Mucosa of descending colon (tissue), 3 donors: ENCODE measurements at regions not wholly inside any gene's neighbourhood (a gene's known extent, or its start where the extent isn't known, plus 50 kb on each side); places are given as distances from the start of the nearest gene placed in this dataset.

ENCODE experiments used
- ATAC-seq: fragments of 200-7000 bp; cut with Tn5 transposase; one replicate; pipeline ENCODE4 v1.9.1; 2020; ENCODE audit warnings: mild to moderate bottlenecking, moderate library complexity
- DNase-seq, 3 donors: peaks; one replicate each; pipeline ENCODE4 v3.0.0-alpha.2; 2020
- H3K36me3 ChIP-seq: fragments of 200-600 bp; one replicate; pipeline ENCODE4 v1.8.0; 2021; ENCODE audit warnings: low read depth, mild to moderate bottlenecking
- H3K4me1 ChIP-seq: fragments of 200-600 bp; one replicate; pipeline ENCODE4 v1.8.0; 2021; ENCODE audit warnings: low read depth, mild to moderate bottlenecking
- H3K4me3 ChIP-seq: fragments of 200-600 bp; one replicate; pipeline ENCODE4 v1.8.0; 2021; ENCODE audit warnings: mild to moderate bottlenecking
- H3K9me3 ChIP-seq: fragments of 200-600 bp; one replicate; pipeline ENCODE4 v1.8.0; 2021; ENCODE audit warnings: mild to moderate bottlenecking
- intact Hi-C, 2 donors: fragments of 100-400 bp; cut with DNase I in 1 of 2; cut with micrococcal nuclease in 1 of 2; formaldehyde crosslinking; loops; one replicate each; pipeline versions ENCODE4 v1.11.0 to v1.11.1; 2022; cut with DNase I, micrococcal nuclease
- TF ChIP-seq, protein P1 (sequence below): fragments of 200-600 bp; IDR thresholded peaks from one replicate; pipeline ENCODE4 v1.8.0; 2022; ENCODE audit warnings: antibody characterized with exemption, mild to moderate bottlenecking
- donor health status: DM: no; HTN: no; CAD: no; lungs with moderate emphysema.
- donor health status: DM: no; HTN: no; CAD: no.
- donor health status: DM: no; HTN: yes; CAD: no.

DNA sequence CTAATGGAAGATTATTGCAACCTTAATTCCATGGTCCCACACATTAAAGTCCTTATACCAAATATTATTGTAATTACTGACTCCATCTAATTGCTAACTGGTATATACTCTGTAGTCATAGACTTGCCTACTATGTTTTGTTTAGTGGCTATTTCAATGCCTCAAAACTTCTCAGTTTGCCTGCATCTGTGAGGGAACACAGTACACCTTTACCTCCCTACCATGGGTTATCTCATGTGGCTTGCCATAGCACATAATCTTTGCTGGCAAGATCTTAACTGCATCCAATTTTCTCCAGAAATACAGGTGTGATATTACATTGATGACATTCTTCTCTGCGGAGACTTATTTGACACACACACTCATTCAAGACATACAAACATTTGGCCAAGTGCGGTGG lies 107.1 kb upstream of the ZNF184 start:
- TF ChIP-seq, protein P1, sequence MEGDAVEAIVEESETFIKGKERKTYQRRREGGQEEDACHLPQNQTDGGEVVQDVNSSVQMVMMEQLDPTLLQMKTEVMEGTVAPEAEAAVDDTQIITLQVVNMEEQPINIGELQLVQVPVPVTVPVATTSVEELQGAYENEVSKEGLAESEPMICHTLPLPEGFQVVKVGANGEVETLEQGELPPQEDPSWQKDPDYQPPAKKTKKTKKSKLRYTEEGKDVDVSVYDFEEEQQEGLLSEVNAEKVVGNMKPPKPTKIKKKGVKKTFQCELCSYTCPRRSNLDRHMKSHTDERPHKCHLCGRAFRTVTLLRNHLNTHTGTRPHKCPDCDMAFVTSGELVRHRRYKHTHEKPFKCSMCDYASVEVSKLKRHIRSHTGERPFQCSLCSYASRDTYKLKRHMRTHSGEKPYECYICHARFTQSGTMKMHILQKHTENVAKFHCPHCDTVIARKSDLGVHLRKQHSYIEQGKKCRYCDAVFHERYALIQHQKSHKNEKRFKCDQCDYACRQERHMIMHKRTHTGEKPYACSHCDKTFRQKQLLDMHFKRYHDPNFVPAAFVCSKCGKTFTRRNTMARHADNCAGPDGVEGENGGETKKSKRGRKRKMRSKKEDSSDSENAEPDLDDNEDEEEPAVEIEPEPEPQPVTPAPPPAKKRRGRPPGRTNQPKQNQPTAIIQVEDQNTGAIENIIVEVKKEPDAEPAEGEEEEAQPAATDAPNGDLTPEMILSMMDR, result no peak
- Histone ChIP-seq H3K9me3 (no peaks in the 10 kb centered on the region), H3K36me3 (no peaks in the 10 kb centered on the region), H3K4me1 (no peaks in the 10 kb centered on the region), H3K4me3 (no peak overlapping the region)
- ATAC-seq (no peak), DNase-seq (no peak)
- intact Hi-C loops, result no loop called here

DNA sequence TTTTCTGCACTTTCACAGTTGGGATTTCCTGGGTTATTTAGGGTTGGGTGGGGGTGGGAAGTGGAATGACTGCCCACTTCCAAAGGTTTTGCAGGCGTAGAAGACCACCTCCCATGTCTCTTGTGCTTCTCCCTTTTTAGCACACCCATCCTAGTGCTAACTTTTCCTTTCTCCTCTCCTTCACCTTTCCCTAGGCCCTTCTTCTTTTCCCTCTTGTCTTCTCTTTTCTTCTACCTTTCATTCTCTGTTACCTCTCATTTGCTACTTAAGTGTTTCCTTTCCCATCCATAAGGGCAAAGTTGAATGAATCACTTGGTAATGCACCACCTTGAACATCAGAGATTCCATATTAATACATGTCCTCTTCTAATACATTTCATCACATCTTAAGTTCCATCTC lies 105.0 kb upstream of the ZNF184 start:
- ATAC-seq (no peak), DNase-seq (no peak)
- TF ChIP-seq, protein P1, result no peak
- Histone ChIP-seq H3K9me3 (no peaks in the 10 kb centered on the region), H3K4me3 (no peak overlapping the region), H3K36me3 (no peaks in the 10 kb centered on the region), H3K4me1 (no peaks in the 10 kb centered on the region)
- intact Hi-C loops, result no loop called here

DNA sequence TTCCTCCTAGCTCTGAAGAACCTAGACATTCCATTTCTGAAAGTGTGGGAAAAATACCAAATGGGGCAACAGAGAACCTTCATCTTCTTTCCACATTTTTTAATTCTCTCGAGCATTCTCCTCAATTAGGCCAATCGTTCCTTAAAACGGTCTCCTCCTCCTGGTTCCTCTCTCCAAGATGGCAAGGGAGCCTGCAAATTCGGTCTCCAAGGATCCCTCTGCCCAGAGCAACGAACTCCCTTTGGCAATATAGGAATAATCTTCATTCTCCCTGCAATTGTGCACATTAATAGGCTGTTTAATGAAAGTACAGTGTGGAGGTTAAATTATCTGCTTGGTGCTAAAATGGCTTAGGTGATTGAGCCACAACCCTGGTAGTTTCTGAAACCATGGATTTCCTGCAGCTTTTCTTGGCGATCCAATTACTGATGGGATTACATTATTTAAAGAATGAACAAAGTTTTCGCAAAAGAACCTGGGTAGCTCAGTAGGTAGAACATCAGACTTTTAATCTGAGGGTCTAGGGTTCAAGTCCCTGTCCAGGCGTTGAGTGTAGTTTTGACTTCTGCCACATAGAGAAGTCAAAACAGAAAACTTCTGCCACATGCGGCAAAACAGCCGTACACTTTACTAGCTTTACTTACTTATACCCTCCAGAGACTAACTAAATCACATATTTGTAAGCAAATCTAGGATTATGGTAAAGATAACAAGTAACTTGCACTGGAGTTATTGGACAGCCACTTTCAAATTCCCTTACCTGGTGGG lies 102.9 kb upstream of the ZNF184 start:
- H3K4me3 ChIP-seq, result no peak overlapping the region
- H3K4me1 ChIP-seq, result no peaks in the 10 kb centered on the region
- DNase-seq (no peak), ATAC-seq (no peak)
- H3K36me3 ChIP-seq, result no peaks in the 10 kb centered on the region
- H3K9me3 ChIP-seq, result no peaks in the 10 kb centered on the region
- TF ChIP-seq, protein P1, result no peak
- intact Hi-C loops, result no loop called here

DNA sequence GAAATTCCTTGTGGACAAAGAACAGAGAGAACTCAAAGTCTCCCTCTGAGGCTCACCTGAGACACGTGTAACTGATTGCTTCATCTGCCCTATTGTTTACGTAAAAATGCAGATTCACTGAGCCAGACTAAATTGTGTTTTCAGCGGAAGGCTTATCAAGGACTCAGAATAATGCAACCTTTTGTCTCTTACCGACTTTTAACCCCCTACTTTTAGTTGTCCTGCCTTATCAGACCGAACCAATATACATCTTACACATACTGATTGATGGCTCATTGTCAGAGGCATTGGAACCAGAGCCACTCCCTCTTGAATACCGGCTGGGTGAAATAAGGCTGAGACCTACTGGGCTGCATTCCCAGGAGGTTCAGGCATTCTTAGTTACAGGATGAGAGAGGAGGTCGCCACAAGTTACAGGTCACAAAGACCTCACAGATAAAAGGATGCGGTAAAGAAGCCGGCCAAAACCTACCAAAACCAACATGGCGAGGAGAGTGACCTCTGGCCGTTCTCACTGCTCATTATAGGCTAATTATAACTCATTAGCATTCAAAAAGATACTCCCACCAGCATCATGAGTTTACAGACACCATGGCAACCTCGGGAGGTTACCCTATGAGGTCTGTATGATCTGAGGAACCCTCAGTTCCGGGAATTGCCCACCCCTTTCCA lies 95.5 kb upstream of the ZNF184 start:
- no peaks in the 10 kb centered on the region for H3K9me3 ChIP-seq
- intact Hi-C loops, result no loop called here
- DNase-seq (no peak), ATAC-seq (no peak)
- TF ChIP-seq, protein P1, result no peak
- no peaks in the 10 kb centered on the region for H3K4me1 ChIP-seq
- no peaks in the 10 kb centered on the region for H3K36me3 ChIP-seq
- H3K4me3 ChIP-seq, result no peak overlapping the region

DNA sequence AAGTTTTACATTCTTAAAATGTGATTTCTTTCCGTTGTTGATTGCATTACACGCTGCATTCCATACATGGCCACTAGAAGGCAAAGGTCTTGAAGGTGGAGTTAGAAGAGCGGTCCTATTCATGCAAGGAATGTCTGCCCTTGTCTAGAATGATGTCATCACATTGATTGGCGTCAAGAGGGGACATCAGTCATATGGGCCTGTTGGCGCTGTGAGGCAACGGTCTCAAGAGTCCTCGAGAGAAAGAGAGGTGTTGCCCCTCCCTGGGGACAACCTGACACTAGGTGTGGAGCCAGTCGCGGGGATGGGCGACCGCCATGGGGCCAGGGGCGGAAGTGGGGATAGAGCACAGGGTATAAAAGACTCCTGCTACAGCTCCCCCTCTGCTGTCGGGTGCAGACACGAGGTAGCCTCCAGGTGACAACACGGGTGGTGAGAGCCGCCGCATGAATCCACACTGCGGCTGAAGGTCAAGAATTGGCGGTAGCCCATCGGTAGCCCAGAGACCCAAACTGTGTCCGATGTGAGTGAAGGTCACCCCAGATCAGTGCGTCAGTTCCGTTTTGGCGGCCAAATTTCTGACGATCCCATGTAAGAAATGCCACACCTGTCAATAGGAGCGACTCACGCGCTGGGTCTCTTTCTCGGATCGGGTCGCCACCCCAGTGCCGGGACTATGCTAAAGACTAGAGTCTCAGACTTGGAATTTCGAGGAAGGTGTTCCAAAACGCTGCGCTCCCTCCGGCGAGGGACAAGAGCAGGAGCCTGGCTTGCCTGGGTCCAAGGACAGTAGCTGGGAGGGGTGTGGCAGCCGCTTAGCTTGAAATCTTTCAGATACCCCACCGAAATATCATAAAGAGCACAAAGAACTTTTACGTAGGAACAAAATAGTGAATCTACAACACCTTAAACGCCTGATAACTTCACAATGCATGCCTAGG lies 93.2 kb upstream of the ZNF184 start:
- no peak for DNase-seq
- intact Hi-C loops, result no loop called here
- Histone ChIP-seq H3K9me3 (no peaks in the 10 kb centered on the region), H3K36me3 (no peaks in the 10 kb centered on the region), H3K4me1 (no peaks in the 10 kb centered on the region), H3K4me3 (no peak overlapping the region)
- TF ChIP-seq, protein P1, result no peak
- ATAC-seq, result no peak
